Right lobe of liver (tissue), 6 donors: ENCODE measurements at regions not wholly inside any gene's neighbourhood (a gene's known extent, or its start where the extent isn't known, plus 50 kb on each side); places are given as distances from the start of the nearest gene placed in this dataset.
"Not testable (repeated sequence)": the region's sequence is repeated elsewhere in the genome, so short reads cannot be mapped to it uniquely, and the experiment has no call there.

Source experiments
- ATAC-seq, 4 donors: fragments of 200-7000 bp; cut with Tn5 transposase; one replicate each; pipeline ENCODE4 v1.9.1; 2020; ENCODE audit warnings: mild to moderate bottlenecking in 4 of 4, moderate library complexity in 4 of 4
- DNase-seq, 3 donors: peaks; one replicate each; pipeline ENCODE4 v3.0.0-alpha.2; 2020
- H3K27ac ChIP-seq, 3 donors: fragments of 200-600 bp; one replicate each; pipeline ENCODE4 v1.8.0; 2022
- H3K27me3 ChIP-seq, 2 donors: fragments of 200-600 bp; one replicate each; pipeline ENCODE4 v1.8.0; 2022
- H3K36me3 ChIP-seq, 4 donors: fragments of 200-600 bp; sonication (generic) in 1 of 4; one replicate each; pipeline versions ENCODE4 v1.5.1 to v1.8.0; 2017 to 2022; ENCODE audit warnings: control low read depth in 1 of 4
- H3K4me1 ChIP-seq, 4 donors: fragments of 200-600 bp; sonication (generic) in 1 of 4; one replicate each; pipeline versions ENCODE4 v1.5.1 to v1.8.0; 2017 to 2022; ENCODE audit warnings: control low read depth in 1 of 4
- H3K4me3 ChIP-seq, 3 donors: fragments of 200-600 bp; one replicate each; pipeline ENCODE4 v1.8.0; 2022
- H3K9me3 ChIP-seq, 4 donors: fragments of 200-600 bp; sonication (generic) in 1 of 4; one replicate each; pipeline versions ENCODE4 v1.5.1 to v1.8.0; 2017 to 2022; ENCODE audit warnings: control low read depth in 1 of 4
- CTCF ChIP-seq, 4 donors: fragments of 200-600 bp in 3 of 4; fragments of 450-650 bp in 1 of 4; IDR thresholded peaks; one replicate each; pipeline versions ENCODE4 v1.5.1 to v1.8.0; 2016 to 2022; ENCODE audit warnings: antibody characterized with exemption in 4 of 4, mild to moderate bottlenecking in 2 of 4
- POLR2A ChIP-seq: fragments of 450-650 bp; IDR thresholded peaks from one replicate; pipeline ENCODE4 v1.6.1; 2017; ENCODE audit warnings: antibody characterized with exemption, mild to moderate bottlenecking
- WGBS: methylation state at CpG from one replicate; pipeline ENCODE4 v1.1.6; 2018; ENCODE audit warnings: low coverage, low lambda C conversion rate; ENCODE audit not compliant: insufficient coverage; ENCODE audit errors: missing lambda C conversion rate; 5-methylcytosine and 5-hydroxymethylcytosine counted together
- intact Hi-C, 2 donors: fragments of 100-400 bp; cut with DNase I; formaldehyde crosslinking; loops; one replicate each; pipeline versions ENCODE4 v1.11.2 to v1.14.1; 2022
- donor health status: DM: no; HTN: yes; CAD: no.
- donor health status: DM: no; HTN: no; CAD: no.
- donor health status: DM: no; HTN: no; CAD: no.
- donor health status: DM: no; HTN: yes; CAD: no.
- donor health status: DM: no; HTN: yes; CAD: no.

DNA sequence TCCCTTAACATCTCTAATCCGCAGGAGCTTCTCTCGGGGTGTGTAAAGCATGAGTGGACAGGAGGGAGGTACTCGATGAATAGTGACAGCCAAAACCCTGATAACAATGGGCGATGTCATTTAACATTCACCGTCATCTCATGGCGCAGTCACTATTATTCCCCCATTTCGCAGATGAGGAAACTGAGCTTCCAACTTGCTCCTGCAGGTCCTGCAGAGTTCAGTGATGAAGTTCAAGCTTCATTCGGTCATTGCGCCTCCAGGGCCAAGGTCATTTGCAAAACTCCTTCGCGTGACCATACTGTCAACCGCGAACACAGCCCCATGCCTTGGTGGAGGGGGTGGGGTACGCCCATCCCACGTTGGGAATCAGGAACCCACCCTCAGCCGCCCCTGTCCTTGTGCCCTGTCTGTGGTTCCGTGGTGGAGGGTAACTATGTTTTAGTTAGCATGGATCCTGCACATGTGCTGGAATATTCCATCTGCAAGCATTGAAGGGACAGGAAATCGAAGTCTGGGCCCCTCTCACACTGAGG lies 215.5 kb downstream of the TFCP2L1 start:
- no peak for DNase-seq
- no peaks in the 10 kb centered on the region for H3K36me3 ChIP-seq
- H3K4me3 ChIP-seq = no peak overlapping the region
- no peak overlapping the region for H3K27ac ChIP-seq
- TF ChIP-seq POLR2A = no peak
- no peak for TF ChIP-seq CTCF (IDR thresholded peaks at IDR 0.05)
- no peaks in the 10 kb centered on the region for H3K4me1 ChIP-seq
- H3K9me3 ChIP-seq = no peaks in the 10 kb centered on the region
- H3K27me3 ChIP-seq = no peaks in the 10 kb centered on the region
- intact Hi-C loops = loop anchor here in 1 of 2 donors (5.0 kb wide), 1 partner anchor 367 kb away; no protein-coding TSS in a partner anchor
- WGBS = 69% methylated on average over 13 of the region's 18 CpGs
- ATAC-seq = no peak

DNA sequence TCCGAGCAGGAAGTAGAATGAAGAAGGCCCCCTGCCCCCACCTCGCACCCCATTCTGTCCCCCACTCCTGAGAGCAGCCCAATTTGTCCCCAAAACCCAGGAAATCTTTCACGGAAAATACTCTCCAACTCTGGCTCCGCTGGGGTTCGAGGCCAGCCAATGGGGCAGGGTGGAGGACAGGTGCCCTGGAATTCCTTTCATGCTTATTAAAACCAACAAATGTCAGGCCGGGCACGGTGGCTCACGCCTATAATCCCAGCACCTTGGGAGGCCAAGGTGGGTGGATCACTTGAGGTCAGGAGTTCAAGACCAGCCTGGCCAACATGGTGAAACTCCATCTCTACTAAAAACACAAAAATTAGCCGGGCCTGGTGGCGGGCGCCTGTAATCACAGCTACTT lies 214.9 kb downstream of the TFCP2L1 start:
- H3K4me3 ChIP-seq, H3K9me3 ChIP-seq, DNase-seq, H3K36me3 ChIP-seq, H3K27me3 ChIP-seq, ATAC-seq, H3K4me1 ChIP-seq, H3K27ac ChIP-seq, intact Hi-C loops: not testable (repeated sequence)
- WGBS = 69% methylated on average over 10 of the region's 11 CpGs

GRCh38 chr2:121071034-121071504 lies 213.9 kb downstream of the TFCP2L1 start:
- H3K27me3 ChIP-seq = no peaks in the 10 kb centered on the region
- no peaks in the 10 kb centered on the region for H3K36me3 ChIP-seq
- DNase-seq = peak in 2 of 3 donors; percentile 66 to 67
- ATAC-seq = peak; percentile 67 to 81 (median 74)
- WGBS = 0% methylated on average over 4 of the region's 14 CpGs
- H3K4me1 ChIP-seq = no peaks in the 10 kb centered on the region
- no peak overlapping the region for H3K4me3 ChIP-seq
- TF ChIP-seq CTCF (IDR thresholded peaks at IDR 0.05) = peak; percentile 69 to 96 (median 92)
- no peak for TF ChIP-seq POLR2A
- H3K27ac ChIP-seq = no peak overlapping the region
- H3K9me3 ChIP-seq = no peaks in the 10 kb centered on the region
- intact Hi-C loops = no loop called here

GRCh38 chr2:121072784-121073183 lies 212.2 kb downstream of the TFCP2L1 start:
- H3K4me3 ChIP-seq = no peak overlapping the region
- no peak overlapping the region for H3K27ac ChIP-seq
- TF ChIP-seq POLR2A = no peak
- TF ChIP-seq CTCF (IDR thresholded peaks at IDR 0.05) = no peak
- WGBS = no CpG with 5 or more reads among the region's 13 CpGs
- intact Hi-C loops = no loop called here
- H3K27me3 ChIP-seq = no peaks in the 10 kb centered on the region
- no peaks in the 10 kb centered on the region for H3K9me3 ChIP-seq
- DNase-seq (no peak), ATAC-seq (no peak)
- H3K4me1 ChIP-seq = no peaks in the 10 kb centered on the region
- no peaks in the 10 kb centered on the region for H3K36me3 ChIP-seq

DNA sequence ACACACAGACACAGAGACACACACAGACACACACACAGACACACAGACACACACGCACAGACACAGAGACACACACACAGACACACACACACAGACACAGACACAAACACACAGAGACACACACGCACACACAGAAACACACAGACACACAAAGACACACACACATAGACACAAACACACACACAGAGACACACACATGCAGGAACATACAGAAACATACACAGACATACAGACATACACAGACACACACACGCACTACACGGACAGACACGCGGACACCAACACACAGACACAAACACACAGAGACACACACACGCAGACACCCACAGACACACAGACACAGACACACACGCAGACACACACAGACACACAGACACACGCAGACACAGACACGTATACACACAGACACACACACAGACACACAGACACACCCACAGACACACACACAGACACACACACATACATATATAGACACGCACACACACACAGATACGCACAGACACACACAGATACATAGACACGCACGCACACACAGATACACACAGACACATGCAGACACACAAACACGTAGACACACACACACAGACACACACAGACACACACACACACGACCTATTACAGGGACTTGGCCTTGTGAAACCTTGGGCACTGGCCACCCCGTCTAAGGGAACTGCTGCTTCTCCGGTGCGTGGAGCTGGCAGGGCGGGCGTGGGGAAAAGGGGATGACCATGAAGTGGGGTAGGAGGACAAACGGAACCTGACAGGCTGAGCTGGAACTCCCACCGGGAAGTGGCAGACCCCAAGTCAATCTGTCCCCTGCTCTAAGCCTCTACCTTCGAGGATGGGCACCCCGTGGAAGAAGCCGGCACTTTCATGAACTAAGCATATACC lies 211.4 kb downstream of the TFCP2L1 start:
- WGBS = 71% methylated on average over 9 of the region's 26 CpGs
- Histone ChIP-seq H3K27ac (no peak overlapping the region), H3K36me3 (no peaks in the 10 kb centered on the region), H3K4me3 (no peak overlapping the region), H3K9me3 (no peaks in the 10 kb centered on the region), H3K27me3 (no peaks in the 10 kb centered on the region), H3K4me1 (no peaks in the 10 kb centered on the region)
- DNase-seq (no peak), ATAC-seq (no peak)
- intact Hi-C loops = no loop called here
- TF ChIP-seq POLR2A = no peak
- TF ChIP-seq CTCF (IDR thresholded peaks at IDR 0.05) = no peak
